ENCODE measurements at regions not wholly inside any gene's neighbourhood (a gene's known extent, or its start where the extent isn't known, plus 50 kb on each side); places are given as distances from the start of the nearest gene placed in this dataset.

DNA sequence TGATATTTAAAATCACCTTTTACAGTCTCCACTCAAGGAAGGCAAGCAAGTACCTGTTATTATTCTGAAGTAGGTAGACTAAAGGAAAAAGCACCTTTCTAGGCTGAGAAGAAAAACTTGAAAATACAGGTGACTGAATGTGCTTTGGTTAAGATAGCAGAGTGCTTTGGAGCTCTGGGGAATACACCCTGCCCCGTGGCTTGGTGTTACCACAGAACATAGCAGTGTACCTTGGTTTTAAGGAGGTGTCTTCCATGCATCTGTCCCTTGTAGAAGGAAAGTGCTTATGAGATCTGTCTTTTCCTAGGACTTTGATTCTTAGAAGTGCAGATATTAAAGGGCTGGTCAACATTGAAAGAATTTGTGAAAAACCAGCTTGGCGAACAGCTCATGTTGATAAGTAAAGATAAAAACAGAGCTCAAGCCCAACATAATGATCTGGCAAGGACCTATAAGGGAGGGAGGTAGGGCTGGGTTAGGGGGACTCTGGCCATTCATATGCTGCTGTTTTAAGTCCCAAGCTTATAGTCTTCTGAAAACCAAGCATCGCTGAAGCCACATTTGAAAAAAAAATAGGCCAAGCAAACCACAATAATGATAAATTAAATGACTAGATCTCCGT, 66.8 kb downstream of the ZNF608 start:
- ChIA-PET CTCF (interaction anchor here (1.1 to 1.6 kb wide), 4 partner anchors 8 to 16 kb away, joined by 3 to 5 read pairs (median 4); no protein-coding TSS in a partner anchor), POLR2A (no interaction called here)
- TF ChIP-seq, protein P1, sequence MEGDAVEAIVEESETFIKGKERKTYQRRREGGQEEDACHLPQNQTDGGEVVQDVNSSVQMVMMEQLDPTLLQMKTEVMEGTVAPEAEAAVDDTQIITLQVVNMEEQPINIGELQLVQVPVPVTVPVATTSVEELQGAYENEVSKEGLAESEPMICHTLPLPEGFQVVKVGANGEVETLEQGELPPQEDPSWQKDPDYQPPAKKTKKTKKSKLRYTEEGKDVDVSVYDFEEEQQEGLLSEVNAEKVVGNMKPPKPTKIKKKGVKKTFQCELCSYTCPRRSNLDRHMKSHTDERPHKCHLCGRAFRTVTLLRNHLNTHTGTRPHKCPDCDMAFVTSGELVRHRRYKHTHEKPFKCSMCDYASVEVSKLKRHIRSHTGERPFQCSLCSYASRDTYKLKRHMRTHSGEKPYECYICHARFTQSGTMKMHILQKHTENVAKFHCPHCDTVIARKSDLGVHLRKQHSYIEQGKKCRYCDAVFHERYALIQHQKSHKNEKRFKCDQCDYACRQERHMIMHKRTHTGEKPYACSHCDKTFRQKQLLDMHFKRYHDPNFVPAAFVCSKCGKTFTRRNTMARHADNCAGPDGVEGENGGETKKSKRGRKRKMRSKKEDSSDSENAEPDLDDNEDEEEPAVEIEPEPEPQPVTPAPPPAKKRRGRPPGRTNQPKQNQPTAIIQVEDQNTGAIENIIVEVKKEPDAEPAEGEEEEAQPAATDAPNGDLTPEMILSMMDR (IDR thresholded peaks at IDR 0.05; ENCODE audit: control extremely low read depth, extremely low read depth, low read depth, missing control alignments): no peak
- DNase-seq (ENCODE audit: extremely low spot score): no peak

DNA sequence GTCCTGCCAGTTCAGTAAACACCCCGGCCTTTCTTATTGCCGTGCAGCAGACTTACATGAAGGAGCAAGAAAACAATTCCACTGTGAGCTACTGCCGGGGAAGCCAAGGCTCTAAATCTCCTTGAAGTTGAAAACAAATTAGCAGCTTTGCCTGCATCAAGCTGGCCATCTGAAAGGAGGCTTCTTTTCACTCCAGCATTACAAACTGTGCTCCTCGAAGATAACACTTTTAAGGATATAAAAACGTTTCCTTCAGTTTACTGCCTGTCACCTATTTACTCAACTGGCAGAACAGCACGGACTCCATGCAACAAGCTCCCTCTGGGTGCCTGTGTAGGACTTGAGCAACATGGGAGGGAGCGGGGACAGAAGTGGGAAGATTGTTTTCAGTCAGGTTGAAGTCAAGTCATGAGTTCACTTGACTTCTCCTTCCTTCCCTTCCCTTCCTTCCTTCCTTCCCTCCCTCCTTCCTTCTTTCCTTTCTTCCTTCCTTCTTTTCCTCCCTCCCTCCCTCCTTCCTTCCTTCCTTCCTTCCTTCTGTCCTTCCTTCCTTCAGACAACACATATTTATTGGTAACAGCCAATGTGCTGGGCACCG, 67.4 kb downstream of the ZNF608 start:
- no peak for DNase-seq (ENCODE audit: extremely low spot score)
- TF ChIP-seq, protein P1 (IDR thresholded peaks at IDR 0.05; ENCODE audit: control extremely low read depth, extremely low read depth, low read depth, missing control alignments): no peak
- CTCF ChIA-PET: interaction anchor here (1.1 to 1.6 kb wide), 4 partner anchors 9 to 15 kb away, joined by 3 to 5 read pairs (median 3); no protein-coding TSS in a partner anchor
- POLR2A ChIA-PET: interaction anchor here (0.5 kb wide), 1 partner anchor 276 kb away, joined by 3 read pairs; no protein-coding TSS in a partner anchor

DNA sequence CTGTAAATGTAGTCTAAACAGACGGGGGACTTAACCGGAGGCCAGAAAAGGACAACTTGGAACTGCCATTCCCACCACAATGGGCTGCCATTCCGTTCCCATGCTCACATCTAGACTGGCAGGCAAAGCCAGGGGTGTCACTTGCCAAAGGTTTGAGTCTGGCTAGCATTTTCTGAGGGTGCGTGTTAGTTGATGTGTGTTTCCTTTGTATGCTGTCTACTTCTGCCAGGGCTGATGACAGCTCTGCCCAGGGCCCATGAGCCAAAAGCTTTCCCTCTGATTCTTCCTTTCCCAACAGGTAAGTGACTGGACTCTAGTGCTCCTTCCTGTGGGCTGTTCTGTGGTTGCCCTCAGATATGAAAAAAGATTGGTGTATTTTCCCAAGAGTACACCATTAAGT, 68.0 kb downstream of the ZNF608 start:
- no peak for DNase-seq (ENCODE audit: extremely low spot score)
- TF ChIP-seq, protein P1 (IDR thresholded peaks at IDR 0.05; ENCODE audit: control extremely low read depth, extremely low read depth, low read depth, missing control alignments): no peak
- CTCF ChIA-PET: interaction anchor here (0.9 to 1.2 kb wide), 2 partner anchors 10 to 50 kb away, joined by 3 read pairs; no protein-coding TSS in a partner anchor
- POLR2A ChIA-PET: no interaction called here

DNA sequence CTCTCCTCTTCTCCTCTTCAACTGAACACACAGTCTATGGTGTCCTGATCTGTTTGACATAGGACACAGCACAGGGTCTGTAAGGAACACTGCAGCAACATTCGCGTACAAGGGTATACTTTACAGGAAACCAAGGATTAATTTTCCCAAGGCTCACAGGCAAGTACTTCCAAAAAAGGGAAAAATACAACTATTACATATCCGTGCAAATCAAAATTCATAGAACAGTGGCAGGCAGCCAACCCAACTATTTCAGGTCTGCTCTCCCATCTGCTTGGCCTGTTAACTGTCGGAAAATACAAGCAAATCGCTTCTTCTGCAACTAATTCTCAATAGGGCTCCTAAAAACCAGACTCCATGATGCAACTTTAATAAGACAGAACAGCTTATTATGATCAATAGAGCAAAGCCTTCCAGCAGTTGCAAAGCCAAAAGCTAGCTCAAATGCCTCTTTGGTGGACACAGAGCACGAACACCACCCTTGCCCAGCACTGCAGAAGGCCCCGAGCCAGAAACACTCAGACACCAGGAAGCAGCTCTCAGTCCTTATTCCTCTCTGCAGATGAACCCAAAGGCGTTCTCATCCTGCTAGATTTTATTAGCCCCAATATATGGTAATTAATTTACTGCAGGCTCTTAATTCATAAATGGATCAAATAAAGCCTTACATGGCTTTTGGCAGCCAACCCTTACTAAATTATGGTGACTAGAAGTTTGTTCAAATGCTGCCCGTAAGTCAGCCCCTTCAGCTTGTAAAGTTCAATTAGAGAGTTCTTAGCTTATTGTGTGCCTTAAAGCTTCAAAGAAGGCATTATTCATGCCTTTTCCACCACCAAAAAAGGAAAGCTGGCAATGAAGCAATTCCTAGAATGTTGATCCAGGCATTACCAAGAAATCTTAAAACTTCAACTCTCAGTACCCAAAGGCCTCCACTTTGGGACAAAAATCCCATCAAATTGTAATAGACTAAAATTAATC, 68.8 kb downstream of the ZNF608 start:
- TF ChIP-seq, protein P1 (IDR thresholded peaks at IDR 0.05; ENCODE audit: control extremely low read depth, extremely low read depth, low read depth, missing control alignments): no peak
- CTCF ChIA-PET: interaction anchor here (0.9 to 1.2 kb wide), 2 partner anchors 10 to 50 kb away, joined by 3 read pairs; no protein-coding TSS in a partner anchor
- POLR2A ChIA-PET: interaction anchor here (1.0 kb wide), 1 partner anchor 1068 kb away, joined by 3 read pairs; no protein-coding TSS in a partner anchor
- no peak for DNase-seq (ENCODE audit: extremely low spot score)

DNA sequence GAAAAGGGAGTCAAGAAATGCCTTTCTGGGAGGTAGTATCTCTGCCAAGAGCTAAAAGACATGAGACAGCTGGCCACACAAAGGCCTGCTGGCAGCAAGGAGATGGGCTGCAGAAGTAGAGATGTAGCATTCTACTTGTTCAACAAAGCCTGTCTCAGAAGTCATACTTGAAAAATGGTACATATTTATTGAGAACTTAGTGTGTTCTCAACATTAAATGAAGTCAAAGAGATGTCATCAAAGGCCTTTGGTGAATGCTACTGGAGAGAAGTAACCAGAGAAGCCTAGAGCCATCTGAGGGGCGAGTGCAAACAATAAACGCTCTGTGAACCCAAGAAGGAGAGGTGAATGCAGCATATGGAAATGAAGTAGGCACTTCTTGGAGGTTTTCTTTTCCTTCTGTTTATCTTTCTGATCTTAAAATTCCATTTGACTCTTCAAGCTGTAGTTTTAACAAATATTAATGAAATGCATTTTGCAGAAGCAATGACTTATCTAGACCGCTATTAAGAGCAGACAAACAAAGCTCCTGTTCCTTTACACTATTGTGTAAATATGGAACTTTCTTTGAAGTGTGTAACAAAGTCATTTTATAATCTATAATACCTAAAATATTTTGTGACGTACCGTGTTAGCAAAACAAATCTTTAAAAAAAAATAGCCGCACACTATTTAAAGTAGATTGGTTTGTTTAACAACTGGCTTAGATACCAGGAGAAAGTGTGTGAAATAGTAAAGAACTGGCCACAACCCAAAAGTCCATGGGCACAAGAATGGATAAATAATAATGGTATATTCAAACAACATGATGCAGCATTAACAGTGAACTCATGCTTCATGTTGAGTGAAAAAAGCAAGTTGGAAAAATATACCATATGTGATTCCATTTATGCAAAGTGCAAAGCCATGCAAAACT, 70.2 kb downstream of the ZNF608 start:
- TF ChIP-seq, protein P1 (IDR thresholded peaks at IDR 0.05; ENCODE audit: control extremely low read depth, extremely low read depth, low read depth, missing control alignments): no peak
- POLR2A ChIA-PET: no interaction called here
- DNase-seq (ENCODE audit: extremely low spot score): no peak
- CTCF ChIA-PET: interaction anchor here (1.5 to 1.6 kb wide), 2 partner anchors 12 to 17 kb away, joined by 3 to 5 read pairs; no protein-coding TSS in a partner anchor
